Esophagus mucosa (tissue), 1 donor: ENCODE measurements at regions not wholly inside any gene's neighbourhood (a gene's known extent, or its start where the extent isn't known, plus 50 kb on each side); places are given as distances from the start of the nearest gene placed in this dataset.

Experiments used
- ATAC-seq: fragments of 200-7000 bp; cut with Tn5 transposase; one replicate; pipeline ENCODE4 v1.9.1; 2020
- donor health status: DM: yes; HTN: yes; CAD: no.

DNA sequence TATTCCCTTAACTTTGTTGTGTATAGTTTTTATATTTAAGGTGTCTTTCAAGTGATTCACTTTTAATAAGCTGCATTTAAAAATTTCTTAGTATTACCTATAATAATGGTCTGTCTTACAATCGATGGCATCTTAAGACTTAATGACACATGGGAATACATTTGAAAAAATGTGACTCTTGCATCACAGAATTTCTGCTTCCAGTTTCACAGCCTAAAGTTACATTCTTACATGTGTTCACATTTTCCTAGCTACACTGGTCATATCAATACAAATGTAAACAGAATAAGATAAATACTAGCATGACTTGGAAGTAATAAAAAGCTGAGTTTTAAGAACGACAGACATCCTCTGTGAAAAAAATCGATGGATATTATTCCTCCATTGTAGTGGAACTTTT is 1597.1 kb upstream of the MIR17HG start:
- ATAC-seq: no peak

DNA sequence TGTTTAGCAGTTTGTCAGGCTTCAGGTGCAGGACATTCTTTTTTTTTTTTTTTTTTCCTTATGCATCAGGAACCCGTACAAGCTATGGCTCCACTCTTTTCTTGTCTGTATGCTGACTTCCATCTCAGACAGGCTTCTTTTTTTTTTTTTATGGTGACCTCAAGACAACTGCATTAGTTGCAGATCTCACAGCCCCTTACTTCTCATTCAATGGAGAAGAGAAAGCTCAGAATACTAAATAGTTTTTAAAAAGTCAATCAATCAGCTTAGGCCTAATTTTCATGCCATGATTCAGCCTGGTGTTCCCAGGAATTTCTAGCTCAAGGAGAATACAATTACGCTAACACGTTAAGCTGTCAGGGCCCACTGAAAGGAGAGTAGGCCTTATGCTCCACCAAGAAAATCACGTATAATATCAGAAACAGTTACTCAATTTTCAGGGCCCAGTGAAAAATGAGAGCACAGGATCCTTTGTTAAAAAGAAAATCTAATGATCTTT is 1596.0 kb upstream of the MIR17HG start:
- no peak for ATAC-seq

DNA sequence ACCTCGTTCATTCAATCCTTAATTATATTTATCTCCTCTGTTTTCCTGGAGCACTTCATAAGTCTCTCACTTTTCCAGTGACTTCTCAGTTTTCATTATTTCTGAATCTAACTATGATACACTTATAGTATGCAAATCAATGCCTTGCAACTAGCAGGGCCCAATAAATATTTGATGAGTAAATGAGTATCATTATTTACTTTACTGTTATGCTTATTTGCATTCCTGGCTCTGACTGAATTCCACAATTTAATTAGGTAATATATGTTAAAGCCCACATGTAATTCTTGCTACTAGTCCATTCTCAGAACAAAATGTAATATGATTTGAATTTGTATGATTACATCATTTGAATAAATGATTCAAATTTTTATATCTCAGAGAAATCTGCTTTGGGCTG is 1595.1 kb upstream of the MIR17HG start:
- no peak for ATAC-seq

DNA sequence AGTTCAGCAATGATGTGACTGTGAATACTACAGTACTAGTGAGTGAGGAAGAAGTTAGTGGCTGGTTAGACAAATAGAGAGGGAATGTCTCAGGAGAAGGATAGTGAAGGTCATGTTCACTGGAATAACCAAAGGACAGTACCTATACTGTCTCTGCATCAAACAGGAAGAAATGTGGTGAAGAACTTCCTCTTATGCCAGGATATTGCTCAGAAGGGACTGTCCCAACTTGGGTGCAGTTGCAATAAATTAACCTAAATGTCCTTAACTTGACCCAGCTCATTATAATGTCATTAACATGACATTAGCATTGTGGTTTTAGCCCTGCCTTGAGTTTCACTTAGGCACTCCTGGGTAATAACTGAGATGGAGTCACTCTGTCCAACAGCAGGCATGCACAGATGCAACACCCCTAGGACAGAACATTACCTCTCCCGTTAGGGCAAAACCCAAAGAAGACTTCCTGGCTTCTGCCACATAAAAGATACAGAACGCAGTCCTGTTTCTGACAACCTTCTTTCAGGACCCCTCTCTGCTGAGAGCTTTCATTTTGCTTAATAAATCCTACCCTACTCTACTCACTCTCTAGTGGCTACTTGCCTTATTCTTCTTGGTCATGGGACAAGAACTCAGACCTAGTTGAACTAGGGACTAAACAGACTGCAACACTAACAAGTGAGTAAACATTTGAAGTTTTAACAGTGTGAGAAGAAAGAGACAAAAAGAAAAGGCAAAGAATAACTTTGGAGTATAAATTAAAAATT is 1591.6 kb upstream of the MIR17HG start:
- ATAC-seq: no peak

DNA sequence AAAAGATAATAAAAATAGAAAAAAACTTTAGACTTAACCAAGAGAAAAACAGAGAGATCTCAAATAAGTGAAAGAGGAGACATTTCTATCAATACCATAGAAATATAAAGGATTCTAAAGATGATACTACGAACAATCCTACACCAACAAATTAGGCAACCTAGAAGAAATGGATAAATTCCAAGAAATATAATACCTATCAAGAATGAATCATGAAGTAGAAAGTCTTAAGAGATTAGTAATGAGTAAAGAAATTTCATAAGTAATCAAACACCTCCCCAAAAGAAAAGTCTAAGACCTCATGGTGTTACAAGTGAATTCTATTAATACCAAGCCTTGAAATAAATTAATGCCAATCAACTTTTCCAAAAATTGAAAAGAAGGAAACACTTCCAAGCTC is 1584.5 kb upstream of the MIR17HG start:
- no peak for ATAC-seq

DNA sequence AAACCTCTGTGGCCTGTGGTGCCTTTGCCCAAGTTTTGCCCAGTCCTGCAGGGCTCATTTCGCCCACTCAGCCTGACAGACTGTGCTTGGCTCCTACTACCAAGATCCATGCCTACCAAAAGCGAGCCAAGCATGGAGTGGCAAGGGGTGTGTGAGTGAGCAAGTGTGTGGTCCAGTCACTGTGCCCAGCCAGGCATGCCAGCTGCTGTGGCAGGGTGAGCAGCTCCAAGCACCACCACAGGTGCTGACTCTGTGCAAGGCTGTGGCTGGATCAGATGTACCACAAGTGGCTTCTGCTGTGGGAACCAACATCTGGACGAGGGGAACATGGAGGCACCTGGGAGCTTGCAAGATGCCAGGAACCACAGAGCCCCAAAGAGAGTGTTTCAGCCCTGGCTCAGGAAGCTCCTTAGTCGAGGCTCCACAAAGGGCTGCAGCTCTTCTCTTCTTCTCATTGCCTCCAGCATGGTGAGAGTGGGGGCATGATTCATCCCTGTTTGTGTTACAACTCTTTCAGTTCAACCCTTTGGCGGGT is 1564.2 kb upstream of the MIR17HG start:
- no peak for ATAC-seq

DNA sequence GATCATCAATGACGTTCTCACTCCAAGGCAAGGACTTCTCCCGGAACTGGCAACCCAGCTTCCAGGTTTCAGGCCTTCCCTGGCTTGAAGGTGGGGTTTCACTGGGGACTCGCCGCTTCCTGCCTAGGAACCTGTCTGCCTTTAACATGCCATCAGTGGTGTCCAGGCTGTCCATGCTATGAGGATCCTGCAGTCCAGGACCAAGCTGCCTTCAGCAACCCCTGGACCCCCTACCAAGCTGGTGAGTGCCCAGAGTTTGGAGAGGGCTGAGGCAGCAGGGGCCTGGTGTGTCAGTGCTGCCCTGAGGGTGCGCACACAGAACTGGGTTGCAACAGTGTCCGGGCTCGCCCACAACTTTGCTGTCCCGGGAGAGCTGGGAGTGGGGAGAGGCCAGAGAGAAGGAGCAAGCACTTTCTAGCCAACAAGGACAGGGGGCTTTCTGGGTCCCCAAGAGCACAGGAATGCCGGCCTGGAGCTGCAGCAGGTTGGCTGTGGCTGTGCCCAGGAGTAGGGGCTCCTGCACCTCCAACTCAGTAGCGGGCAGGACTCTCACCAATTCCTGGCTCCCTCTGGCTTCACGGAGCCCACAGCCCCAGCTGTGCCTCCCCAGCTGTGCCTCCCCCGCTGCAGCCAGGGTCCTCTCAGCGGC is 1563.2 kb upstream of the MIR17HG start:
- no peak for ATAC-seq

DNA sequence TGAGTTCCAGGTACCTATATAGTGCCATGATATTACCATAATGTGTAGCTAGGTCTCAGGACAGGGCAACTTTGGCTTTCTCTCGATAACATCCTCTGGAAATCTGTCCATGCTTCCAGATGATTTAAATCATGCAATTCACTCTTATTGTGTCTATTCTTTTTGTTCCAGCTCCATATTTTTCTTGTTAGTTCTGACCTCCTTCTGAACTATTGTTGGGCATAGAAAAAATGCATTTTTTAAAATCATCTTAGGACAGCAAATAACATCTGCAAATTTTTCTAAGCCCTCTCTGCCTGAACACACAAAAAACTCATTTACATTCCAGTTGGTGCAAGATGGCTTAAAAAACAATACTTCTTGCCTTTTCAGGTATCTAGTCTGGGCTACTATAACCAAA is 1561.0 kb upstream of the MIR17HG start:
- no peak for ATAC-seq

DNA sequence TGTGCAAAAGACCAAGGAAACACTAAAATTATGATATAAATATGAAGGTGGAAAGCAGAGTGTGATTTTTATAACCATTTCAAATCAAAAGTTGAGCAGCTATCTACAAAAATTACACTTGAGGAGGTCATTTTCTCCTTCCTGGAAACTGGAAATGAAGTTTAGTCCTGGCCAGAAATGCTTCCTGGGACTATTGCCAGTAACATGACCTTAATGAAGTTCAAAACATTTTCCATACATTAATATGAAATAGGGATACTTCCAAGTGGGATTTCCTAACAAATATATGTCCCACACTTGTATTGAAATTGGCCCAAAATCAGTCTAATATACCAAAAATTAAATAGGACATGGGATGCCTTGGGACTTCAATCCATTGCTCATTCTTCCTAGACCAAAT is 1556.8 kb upstream of the MIR17HG start:
- ATAC-seq: no peak

DNA sequence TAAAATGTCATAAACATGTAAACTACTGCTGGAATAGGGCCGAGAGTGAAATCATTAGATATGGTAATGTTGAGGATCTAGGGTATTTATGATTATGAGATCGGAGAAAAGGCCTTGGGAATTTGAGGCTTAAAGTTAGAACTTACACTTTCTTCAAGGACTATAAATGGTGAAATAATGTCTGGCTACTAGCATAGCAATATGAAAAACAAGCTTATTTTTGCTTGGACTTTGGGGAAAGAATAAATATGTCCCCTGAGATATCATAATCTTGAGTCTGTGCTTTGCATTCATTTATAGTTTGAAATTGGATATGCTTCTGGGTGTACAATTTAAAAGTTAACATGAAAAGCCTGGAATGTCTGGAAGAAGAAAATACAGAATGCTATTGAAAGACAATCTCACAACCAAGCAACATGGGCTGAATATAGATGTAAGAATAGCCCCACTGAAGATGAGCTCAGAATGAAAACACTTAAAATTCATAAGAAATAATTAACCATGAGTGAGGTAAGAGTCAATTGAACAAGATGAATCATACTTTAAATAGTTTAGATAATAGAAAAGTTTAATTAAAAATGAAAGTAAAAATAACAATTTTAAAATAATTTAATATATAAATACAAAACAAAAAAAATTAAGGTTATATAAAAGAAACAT is 1555.4 kb upstream of the MIR17HG start:
- ATAC-seq: no peak

DNA sequence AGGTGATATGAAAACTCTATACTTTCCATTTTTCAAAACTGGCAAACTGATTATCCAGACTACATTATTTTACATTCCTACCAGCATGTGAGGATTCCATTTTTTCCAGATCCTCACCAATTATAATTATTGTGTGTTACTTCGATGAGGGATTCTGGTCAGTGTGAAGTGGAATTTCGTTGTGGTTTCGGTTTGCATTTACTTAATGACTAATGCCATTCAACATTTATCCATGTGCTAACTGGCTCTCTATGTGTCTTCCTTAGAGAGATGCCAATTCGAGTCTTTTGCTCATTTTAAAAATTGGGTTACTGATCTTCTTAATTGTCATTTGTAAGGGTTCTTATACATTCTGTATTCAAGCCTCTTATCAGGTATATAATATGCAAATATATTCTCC is 1551.3 kb upstream of the MIR17HG start:
- no peak for ATAC-seq

DNA sequence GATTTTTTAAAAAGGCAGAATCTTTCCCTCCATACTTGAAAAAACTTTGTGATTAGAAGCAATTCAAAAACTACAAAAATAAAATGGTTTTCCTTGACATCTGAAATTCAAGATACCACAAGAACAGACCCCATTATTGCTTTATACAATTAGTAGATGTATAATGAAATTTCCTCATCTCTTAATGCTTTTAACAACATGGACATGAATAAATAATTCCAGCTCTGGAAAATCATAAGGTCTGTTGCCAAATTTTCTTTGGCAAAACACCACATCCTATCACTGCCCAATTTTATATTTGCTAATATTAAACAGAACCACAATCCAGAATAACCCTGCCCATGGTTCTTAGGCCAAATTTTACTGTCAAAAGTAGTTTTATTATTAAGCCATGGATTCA is 1543.6 kb upstream of the MIR17HG start:
- ATAC-seq: no peak

DNA sequence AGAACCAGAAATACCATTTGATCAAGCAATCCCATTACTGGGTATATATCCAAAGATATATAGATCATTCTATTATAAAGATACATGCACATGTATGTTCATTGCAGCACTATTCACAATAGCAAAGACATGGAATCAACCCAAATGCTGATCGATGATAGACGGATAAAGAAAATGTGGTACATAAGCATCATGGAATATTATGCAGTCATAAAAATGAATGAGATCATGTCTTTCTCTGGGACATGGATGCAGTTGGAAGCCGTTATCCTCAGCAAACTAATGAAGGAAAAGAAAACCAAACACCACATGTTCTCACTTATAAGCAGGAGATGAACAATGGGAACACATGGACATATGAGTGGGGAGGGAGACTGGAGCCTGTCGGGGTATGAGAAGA is 1540.9 kb upstream of the MIR17HG start:
- no peak for ATAC-seq

DNA sequence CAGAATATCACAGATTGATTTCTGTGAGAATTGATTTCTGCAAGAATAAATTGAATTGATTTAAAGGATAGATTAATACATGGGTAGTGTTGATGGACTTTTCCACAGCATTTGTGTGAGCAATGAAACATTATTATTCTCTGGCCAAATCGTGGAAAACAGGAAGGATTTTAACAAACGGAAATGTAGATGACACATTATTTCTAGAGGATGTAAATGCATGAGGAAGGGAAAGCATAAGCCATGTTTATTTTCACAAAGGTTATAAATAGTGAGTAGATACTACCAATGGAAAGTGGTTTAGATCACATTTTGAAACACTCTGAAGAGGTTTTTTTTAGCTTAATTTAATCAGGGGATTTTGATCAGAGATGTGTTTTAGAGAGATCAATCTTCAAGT is 1534.6 kb upstream of the MIR17HG start:
- ATAC-seq: no peak

DNA sequence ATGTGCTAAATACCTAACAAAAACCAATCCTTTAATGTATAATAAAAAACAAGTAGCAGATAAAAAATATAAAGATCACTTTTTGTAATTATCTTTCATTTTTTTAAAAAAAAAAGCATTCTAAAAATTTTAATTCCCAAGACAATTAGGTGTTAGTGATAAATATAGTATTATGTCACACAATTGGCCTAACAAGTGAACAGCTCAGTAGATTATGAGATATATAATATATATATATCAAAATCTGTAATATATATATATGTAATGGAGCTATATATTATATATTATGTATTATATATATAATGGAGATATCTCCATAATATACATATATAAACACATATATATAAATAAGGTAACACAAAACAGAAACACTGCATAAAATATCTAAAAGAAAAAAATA is 1531.1 kb upstream of the MIR17HG start:
- no peak for ATAC-seq

DNA sequence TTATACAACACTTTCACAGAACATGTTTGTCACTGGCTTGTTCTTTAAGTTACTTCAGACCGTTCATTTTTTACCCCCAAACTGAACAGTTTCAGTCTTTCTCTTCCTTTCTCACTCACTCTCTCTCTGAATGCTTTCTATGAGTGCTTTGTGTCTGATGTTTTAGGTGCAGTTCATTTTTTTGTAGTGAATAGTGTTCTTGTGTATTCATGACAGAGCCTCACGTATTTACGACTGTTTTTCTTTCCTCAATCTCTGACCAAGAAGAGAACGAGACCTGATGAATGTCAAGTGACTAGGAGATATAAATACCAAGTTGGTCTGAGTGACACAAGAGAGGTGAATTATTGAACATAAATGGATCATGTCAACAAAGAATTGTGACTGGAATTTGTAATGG is 1525.0 kb upstream of the MIR17HG start:
- no peak for ATAC-seq

DNA sequence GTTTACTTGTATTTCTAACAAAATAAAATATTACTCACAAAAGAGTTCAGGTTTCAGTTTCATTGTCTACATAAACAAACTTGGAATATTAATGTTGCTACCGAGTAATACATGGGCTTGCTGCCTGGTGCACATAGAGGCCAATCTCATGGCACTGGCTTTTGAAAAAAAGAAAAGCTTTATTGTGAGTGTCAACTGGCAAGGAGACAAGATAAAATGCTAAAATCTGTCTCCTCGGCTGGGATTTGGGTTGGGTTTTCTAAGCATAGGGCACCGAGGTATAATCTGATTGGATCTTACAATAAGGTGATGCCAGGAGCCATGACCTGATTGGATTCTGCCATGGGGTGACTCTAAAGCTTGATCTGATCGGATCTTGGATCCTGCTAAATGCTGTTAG is 1519.9 kb upstream of the MIR17HG start:
- ATAC-seq: no peak

DNA sequence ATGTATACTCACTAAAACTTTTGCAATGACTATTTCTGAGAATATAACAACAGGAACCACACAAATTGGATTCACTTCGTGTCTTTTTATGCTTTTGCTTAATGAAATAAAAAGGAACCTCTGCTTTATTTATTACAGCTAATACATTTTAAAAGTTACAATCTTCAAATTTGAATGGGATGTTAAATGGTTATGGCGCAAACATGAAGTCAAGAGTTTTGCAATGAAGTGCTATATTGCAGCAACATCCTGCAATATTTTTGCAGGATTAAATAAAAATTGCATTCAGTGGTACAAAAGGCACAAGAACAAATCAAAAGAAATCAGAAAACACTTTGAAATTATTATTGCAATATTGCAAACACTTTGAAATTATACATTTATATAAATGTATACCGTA is 1519.0 kb upstream of the MIR17HG start:
- no peak for ATAC-seq

DNA sequence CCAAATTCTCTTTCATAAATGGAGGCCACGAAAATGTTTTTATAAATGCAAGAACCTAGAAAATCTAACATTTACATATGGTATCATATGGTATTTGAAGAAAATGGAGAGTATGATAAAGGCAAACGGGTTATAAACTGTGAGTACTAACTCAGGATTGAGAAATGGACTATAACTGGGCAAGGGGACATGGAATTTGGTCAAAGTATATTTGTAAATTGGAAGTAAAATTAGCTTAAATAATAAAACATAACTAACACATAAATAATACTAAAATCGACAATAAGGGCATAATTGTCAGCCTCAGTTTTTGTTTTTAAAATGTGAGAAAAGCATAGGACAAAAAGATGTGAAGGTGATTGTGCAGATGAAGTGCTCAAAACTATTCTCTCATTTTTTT is 1516.3 kb upstream of the MIR17HG start:
- ATAC-seq: no peak

DNA sequence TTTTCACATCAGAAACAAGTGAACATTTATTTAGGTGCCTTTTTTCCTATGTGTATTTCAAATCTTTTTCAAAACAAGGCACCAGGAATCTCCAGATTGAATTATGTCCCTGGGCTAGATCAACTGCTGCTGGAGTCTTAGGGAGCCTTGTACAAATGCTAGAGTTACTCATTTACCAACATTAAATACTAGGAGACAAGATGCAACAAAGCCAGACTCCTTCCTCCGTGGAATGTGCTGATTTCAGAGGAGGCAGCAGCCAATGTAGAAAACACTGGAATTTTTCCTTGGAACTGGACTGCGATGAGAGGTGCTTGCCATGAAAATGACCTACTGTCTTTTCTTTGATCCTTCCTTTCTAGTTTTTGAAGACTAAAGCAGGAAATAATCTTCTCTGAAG is 1514.7 kb upstream of the MIR17HG start:
- no peak for ATAC-seq

DNA sequence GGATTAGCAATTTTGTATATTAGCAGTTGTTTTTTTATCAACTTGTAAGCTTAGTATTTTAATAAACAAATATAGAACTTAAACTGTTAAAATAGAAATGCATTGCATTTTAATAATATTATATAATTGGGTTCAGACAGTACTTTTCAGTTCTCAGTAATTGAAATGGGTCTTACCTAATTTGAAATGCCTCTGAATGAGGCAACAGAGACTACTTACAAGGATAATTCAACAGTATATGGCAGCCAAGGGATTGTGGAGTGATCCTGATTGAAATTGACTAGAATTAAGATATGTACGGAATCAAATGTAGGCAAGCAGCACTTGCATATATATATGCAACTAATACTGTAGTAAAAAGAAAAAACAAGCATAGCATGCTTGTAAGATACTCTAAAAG is 1503.9 kb upstream of the MIR17HG start:
- ATAC-seq: no peak

DNA sequence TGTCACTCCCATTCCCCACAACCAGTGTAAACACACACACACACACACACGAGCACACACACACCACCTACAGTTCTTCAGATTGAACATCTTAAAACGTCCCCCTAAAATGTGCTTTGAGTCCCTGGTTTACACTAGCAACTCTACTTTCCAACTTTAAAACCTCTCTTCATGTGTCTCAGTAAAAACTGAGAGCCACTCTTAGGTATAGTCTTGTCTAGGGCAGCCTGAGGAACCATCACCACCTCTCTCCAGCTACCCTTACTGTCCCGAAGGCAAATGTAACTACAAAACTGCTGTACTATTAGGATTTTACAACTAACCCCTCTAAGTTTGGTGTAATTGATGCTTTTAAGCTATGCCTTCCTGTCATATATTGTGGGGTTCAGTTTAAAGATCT is 1501.6 kb upstream of the MIR17HG start:
- ATAC-seq: no peak

DNA sequence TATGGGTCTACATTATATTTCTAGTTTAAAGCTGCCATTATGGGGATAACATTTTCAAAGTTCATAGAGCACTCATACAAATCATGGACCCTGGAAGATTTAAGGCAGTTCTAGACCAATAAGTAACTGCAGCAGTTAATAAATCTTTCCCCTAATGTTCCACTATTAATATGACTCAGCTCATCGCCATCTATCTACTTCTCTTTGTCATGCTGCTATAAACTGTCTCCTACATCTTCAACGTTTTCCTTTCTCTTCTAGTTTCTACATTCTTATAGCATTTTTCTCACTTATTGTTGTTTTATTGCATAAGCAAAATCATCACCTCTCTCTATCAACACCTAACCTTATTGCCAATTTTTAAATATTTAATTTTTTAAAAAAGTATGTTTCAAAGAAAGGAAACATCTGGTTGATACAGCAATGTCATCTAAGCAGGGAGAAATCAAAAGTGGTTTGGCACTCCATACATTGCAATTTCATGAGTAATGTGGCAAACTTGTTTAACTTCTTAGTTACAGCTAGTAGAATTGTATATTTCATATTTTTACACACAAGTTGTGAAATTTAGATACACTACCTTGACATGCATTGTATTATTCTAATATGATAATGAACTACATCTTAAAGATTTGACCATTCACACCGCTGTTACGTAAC is 1500.4 kb upstream of the MIR17HG start:
- no peak for ATAC-seq
